ENCODE measurements at regions not wholly inside any gene's neighbourhood (a gene's known extent, or its start where the extent isn't known, plus 50 kb on each side); places are given as distances from the start of the nearest gene placed in this dataset.

GRCh38 chr1:104082221-104082620 lies 332.5 kb downstream of the AMY1C start:
- H3K27me3 ChIP-seq (ENCODE audit: control insufficient read depth in 1 of 2, insufficient read depth in 2 of 2, low read length in 2 of 2): no peaks in the 10 kb centered on the region
- no peaks in the 10 kb centered on the region for H3K9me3 ChIP-seq (ENCODE audit: control insufficient read depth in 2 of 2, low read length in 2 of 2)
- no peak overlapping the region for H3K27ac ChIP-seq (ENCODE audit: low read length)
- no peaks in the 10 kb centered on the region for H3K4me1 ChIP-seq (ENCODE audit: control insufficient read depth, insufficient read depth, low read length)
- no peak overlapping the region for H3K9ac ChIP-seq (ENCODE audit: low read length in 2 of 2)
- no peaks in the 10 kb centered on the region for H3K36me3 ChIP-seq (ENCODE audit: control insufficient read depth in 2 of 2, insufficient read depth in 2 of 2, low read length in 2 of 2)
- H3K4me3 ChIP-seq (ENCODE audit: low read length in 2 of 2): no peak overlapping the region

- H3K4me3 ChIP-seq (ENCODE audit: low read length in 2 of 2): no peak overlapping the region
- H3K36me3 ChIP-seq (ENCODE audit: control insufficient read depth in 2 of 2, insufficient read depth in 2 of 2, low read length in 2 of 2): no peaks in the 10 kb centered on the region
- H3K27ac ChIP-seq (ENCODE audit: low read length): no peak overlapping the region
- H3K27me3 ChIP-seq (ENCODE audit: control insufficient read depth in 1 of 2, insufficient read depth in 2 of 2, low read length in 2 of 2): no peaks in the 10 kb centered on the region
- no peaks in the 10 kb centered on the region for H3K4me1 ChIP-seq (ENCODE audit: control insufficient read depth, insufficient read depth, low read length)
- no peaks in the 10 kb centered on the region for H3K9me3 ChIP-seq (ENCODE audit: control insufficient read depth in 2 of 2, low read length in 2 of 2)
- no peak overlapping the region for H3K9ac ChIP-seq (ENCODE audit: low read length in 2 of 2)
Observed at GRCh38 chr1:104084380-104084779, 334.7 kb downstream of the AMY1C start.

DNA sequence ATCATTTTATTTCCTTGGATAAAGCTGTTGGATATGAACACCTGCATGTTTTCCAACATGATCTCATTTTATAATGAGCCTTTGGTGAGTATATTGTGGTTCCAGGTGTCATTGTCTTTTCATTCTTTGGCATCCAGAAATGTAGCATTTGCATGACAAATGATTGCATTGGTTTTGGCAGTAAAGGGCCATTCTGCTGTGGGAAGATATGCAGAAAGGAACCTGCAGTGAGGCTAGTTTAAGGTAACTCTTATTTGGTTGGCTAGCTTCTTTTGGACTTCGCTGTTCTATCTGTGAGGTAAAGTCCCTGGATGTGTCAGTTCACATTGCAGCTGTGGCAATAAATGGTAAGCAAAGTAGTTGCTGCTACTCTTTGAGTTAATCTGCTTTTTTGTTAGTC lies 343.0 kb downstream of the AMY1C start:
- Histone ChIP-seq H3K4me3 (ENCODE audit: low read length in 2 of 2) (no peak overlapping the region), H3K27me3 (ENCODE audit: control insufficient read depth in 1 of 2, insufficient read depth in 2 of 2, low read length in 2 of 2) (no peaks in the 10 kb centered on the region), H3K36me3 (ENCODE audit: control insufficient read depth in 2 of 2, insufficient read depth in 2 of 2, low read length in 2 of 2) (no peaks in the 10 kb centered on the region), H3K9ac (ENCODE audit: low read length in 2 of 2) (no peak overlapping the region), H3K9me3 (ENCODE audit: control insufficient read depth in 2 of 2, low read length in 2 of 2) (no peaks in the 10 kb centered on the region), H3K4me1 (ENCODE audit: control insufficient read depth, insufficient read depth, low read length) (no peaks in the 10 kb centered on the region), H3K27ac (ENCODE audit: low read length) (no peak overlapping the region)

DNA sequence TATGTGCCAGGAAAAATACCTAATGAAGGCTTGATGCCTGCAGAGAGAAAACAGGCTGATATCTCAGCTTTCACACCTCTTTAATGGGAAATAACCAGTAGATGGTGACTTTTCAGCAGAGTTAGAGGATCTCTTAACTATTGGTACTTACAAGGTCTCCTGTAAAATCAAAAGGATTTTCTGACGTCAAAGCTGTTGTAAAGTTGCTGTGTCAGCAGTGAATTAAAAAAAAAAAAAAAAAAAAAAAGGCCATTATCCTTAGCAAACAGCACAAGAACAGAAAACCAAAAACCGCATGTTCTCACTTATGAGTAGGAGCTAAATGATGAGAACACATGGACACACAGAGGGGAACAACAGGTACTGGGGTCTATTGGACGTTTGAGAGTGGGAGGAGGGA lies 349.1 kb downstream of the AMY1C start:
- H3K9ac ChIP-seq (ENCODE audit: low read length in 2 of 2): no peak overlapping the region
- no peak overlapping the region for H3K27ac ChIP-seq (ENCODE audit: low read length)
- H3K9me3 ChIP-seq (ENCODE audit: control insufficient read depth in 2 of 2, low read length in 2 of 2): no peaks in the 10 kb centered on the region
- H3K27me3 ChIP-seq (ENCODE audit: control insufficient read depth in 1 of 2, insufficient read depth in 2 of 2, low read length in 2 of 2): no peaks in the 10 kb centered on the region
- H3K4me3 ChIP-seq (ENCODE audit: low read length in 2 of 2): no peak overlapping the region
- no peaks in the 10 kb centered on the region for H3K36me3 ChIP-seq (ENCODE audit: control insufficient read depth in 2 of 2, insufficient read depth in 2 of 2, low read length in 2 of 2)
- no peaks in the 10 kb centered on the region for H3K4me1 ChIP-seq (ENCODE audit: control insufficient read depth, insufficient read depth, low read length)

DNA sequence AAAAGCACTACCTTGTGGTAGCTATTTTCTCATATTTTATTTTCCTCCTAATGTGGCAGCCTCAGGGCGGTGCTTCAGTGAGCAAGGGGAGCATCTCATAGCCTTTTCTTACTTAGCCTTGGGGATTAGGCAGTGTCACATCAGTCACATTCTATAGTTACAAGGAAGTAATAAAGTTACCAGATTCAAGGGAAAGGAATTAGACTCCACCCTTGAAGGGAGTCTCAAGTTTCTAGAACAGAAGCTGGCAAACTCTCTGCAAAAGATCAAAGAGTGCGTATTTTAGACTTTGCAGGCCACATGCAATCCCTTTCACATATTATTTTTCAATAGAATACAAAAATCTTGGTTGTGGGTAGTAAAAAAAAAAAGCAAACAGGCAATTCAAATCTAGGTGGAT lies 350.4 kb downstream of the AMY1C start:
- no peaks in the 10 kb centered on the region for H3K9me3 ChIP-seq (ENCODE audit: control insufficient read depth in 2 of 2, low read length in 2 of 2)
- H3K4me1 ChIP-seq (ENCODE audit: control insufficient read depth, insufficient read depth, low read length): no peaks in the 10 kb centered on the region
- no peak overlapping the region for H3K9ac ChIP-seq (ENCODE audit: low read length in 2 of 2)
- no peaks in the 10 kb centered on the region for H3K27me3 ChIP-seq (ENCODE audit: control insufficient read depth in 1 of 2, insufficient read depth in 2 of 2, low read length in 2 of 2)
- no peak overlapping the region for H3K4me3 ChIP-seq (ENCODE audit: low read length in 2 of 2)
- H3K27ac ChIP-seq (ENCODE audit: low read length): no peak overlapping the region
- H3K36me3 ChIP-seq (ENCODE audit: control insufficient read depth in 2 of 2, insufficient read depth in 2 of 2, low read length in 2 of 2): no peaks in the 10 kb centered on the region

GRCh38 chr1:104105465-104105864 lies 355.8 kb downstream of the AMY1C start:
- no peaks in the 10 kb centered on the region for H3K4me1 ChIP-seq (ENCODE audit: control insufficient read depth, insufficient read depth, low read length)
- H3K9ac ChIP-seq (ENCODE audit: low read length in 2 of 2): no peak overlapping the region
- H3K27ac ChIP-seq (ENCODE audit: low read length): no peak overlapping the region
- H3K9me3 ChIP-seq (ENCODE audit: control insufficient read depth in 2 of 2, low read length in 2 of 2): no peaks in the 10 kb centered on the region
- H3K36me3 ChIP-seq (ENCODE audit: control insufficient read depth in 2 of 2, insufficient read depth in 2 of 2, low read length in 2 of 2): no peaks in the 10 kb centered on the region
- no peak overlapping the region for H3K4me3 ChIP-seq (ENCODE audit: low read length in 2 of 2)
- no peaks in the 10 kb centered on the region for H3K27me3 ChIP-seq (ENCODE audit: control insufficient read depth in 1 of 2, insufficient read depth in 2 of 2, low read length in 2 of 2)

DNA sequence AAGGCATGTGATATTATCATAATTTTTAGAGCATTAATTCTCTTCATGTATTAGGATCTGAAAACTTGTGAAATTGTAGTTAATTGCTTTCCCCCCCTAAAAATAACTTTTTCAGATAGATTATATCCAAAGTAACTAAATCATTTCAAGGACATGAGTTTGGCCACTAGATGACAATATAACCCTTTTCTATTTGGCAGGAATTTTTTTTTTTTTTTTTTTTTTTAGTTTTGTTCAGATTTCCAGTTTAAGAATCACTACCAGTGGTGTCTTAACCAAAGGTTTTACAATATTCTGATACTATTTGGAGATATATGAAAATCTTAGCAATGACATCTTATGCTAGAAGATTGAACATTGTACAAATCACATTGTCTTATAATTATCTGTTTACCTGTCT lies 370.8 kb downstream of the AMY1C start:
- Histone ChIP-seq H3K9ac (ENCODE audit: low read length in 2 of 2) (no peak overlapping the region), H3K4me1 (ENCODE audit: control insufficient read depth, insufficient read depth, low read length) (no peaks in the 10 kb centered on the region), H3K27me3 (ENCODE audit: control insufficient read depth in 1 of 2, insufficient read depth in 2 of 2, low read length in 2 of 2) (no peaks in the 10 kb centered on the region), H3K36me3 (ENCODE audit: control insufficient read depth in 2 of 2, insufficient read depth in 2 of 2, low read length in 2 of 2) (no peaks in the 10 kb centered on the region), H3K9me3 (ENCODE audit: control insufficient read depth in 2 of 2, low read length in 2 of 2) (no peaks in the 10 kb centered on the region), H3K4me3 (ENCODE audit: low read length in 2 of 2) (no peak overlapping the region), H3K27ac (ENCODE audit: low read length) (no peak overlapping the region)

DNA sequence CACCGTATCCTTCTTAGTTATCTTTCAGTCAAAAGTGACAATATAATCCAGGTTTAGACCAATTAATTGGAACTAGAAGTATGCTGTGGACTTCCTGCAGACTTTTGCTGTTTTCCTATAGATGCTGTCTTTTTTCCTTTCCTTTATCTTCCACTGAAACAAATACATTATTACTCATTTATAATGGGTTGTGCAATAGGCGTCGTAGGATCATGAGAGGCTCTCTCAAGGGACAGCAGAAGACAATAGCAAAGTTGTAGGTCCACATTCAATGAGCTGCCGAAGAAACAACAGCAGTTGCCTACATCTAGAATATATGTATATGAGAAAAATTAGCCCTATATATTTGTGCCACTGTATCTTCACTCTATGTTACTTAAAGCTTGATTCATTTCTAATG lies 371.6 kb downstream of the AMY1C start:
- no peaks in the 10 kb centered on the region for H3K4me1 ChIP-seq (ENCODE audit: control insufficient read depth, insufficient read depth, low read length)
- H3K27ac ChIP-seq (ENCODE audit: low read length): no peak overlapping the region
- no peak overlapping the region for H3K4me3 ChIP-seq (ENCODE audit: low read length in 2 of 2)
- no peaks in the 10 kb centered on the region for H3K36me3 ChIP-seq (ENCODE audit: control insufficient read depth in 2 of 2, insufficient read depth in 2 of 2, low read length in 2 of 2)
- H3K9me3 ChIP-seq (ENCODE audit: control insufficient read depth in 2 of 2, low read length in 2 of 2): no peaks in the 10 kb centered on the region
- H3K9ac ChIP-seq (ENCODE audit: low read length in 2 of 2): no peak overlapping the region
- no peaks in the 10 kb centered on the region for H3K27me3 ChIP-seq (ENCODE audit: control insufficient read depth in 1 of 2, insufficient read depth in 2 of 2, low read length in 2 of 2)

GRCh38 chr1:104125266-104125665 lies 375.6 kb downstream of the AMY1C start:
- Histone ChIP-seq H3K36me3 (ENCODE audit: control insufficient read depth in 2 of 2, insufficient read depth in 2 of 2, low read length in 2 of 2) (no peaks in the 10 kb centered on the region), H3K9me3 (ENCODE audit: control insufficient read depth in 2 of 2, low read length in 2 of 2) (no peaks in the 10 kb centered on the region), H3K4me1 (ENCODE audit: control insufficient read depth, insufficient read depth, low read length) (no peaks in the 10 kb centered on the region), H3K27me3 (ENCODE audit: control insufficient read depth in 1 of 2, insufficient read depth in 2 of 2, low read length in 2 of 2) (no peaks in the 10 kb centered on the region), H3K4me3 (ENCODE audit: low read length in 2 of 2) (no peak overlapping the region), H3K9ac (ENCODE audit: low read length in 2 of 2) (no peak overlapping the region), H3K27ac (ENCODE audit: low read length) (no peak overlapping the region)

DNA sequence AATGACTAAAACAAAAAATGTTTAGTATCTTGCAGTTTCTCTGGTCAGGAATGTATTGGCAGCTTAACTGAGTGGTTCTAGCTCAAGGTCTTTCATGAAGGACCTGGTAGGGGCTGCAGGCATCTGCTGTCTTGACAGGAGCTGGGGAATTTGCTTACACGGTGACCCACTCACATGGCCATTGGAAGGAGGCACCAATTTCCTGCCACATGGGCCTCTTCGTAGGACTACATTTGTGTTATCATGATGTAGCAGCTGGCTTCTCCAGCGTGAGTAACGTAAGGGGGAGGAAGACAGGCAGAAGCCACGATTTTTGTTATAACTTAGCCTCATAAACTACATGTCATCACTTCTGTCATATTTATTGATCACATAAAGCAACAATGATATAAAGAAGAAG lies 376.3 kb downstream of the AMY1C start:
- Histone ChIP-seq H3K9ac (ENCODE audit: low read length in 2 of 2) (no peak overlapping the region), H3K27ac (ENCODE audit: low read length) (no peak overlapping the region), H3K9me3 (ENCODE audit: control insufficient read depth in 2 of 2, low read length in 2 of 2) (no peaks in the 10 kb centered on the region), H3K36me3 (ENCODE audit: control insufficient read depth in 2 of 2, insufficient read depth in 2 of 2, low read length in 2 of 2) (no peaks in the 10 kb centered on the region), H3K27me3 (ENCODE audit: control insufficient read depth in 1 of 2, insufficient read depth in 2 of 2, low read length in 2 of 2) (no peaks in the 10 kb centered on the region), H3K4me3 (ENCODE audit: low read length in 2 of 2) (no peak overlapping the region), H3K4me1 (ENCODE audit: control insufficient read depth, insufficient read depth, low read length) (no peaks in the 10 kb centered on the region)

DNA sequence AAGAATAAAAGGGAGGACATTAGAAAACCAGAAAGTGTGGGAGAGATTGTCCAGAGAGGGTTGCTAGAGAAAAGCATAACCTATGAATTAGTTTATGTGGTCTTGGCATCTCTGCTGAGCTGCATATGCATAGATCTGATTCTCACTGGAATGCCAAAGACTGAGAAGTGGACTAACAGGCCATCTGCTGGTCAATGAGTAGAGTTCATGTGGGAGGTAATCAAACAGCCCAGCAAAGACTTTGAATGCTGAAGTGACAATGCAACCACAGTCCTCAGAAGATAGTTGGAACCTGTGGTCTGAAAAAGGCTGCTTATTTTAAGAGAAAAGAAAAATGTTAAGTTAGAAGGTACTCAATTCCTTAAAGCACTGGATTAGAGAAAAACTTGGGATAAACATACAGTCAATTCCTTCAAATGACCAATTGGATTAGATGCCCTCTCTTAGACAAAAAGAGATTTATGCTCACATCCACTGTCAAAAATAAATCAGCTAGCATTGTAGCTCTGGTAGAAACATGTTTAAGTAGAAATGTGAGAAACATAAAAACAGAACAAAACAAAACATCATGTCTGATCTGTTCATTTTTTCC lies 382.8 kb downstream of the AMY1C start:
- Histone ChIP-seq H3K9me3 (ENCODE audit: control insufficient read depth in 2 of 2, low read length in 2 of 2) (peaks cover 0 to 2% of the 10 kb centered on the region in 2 donors), H3K36me3 (ENCODE audit: control insufficient read depth in 2 of 2, insufficient read depth in 2 of 2, low read length in 2 of 2) (no peaks in the 10 kb centered on the region), H3K4me3 (ENCODE audit: low read length in 2 of 2) (no peak overlapping the region), H3K27ac (ENCODE audit: low read length) (no peak overlapping the region), H3K4me1 (ENCODE audit: control insufficient read depth, insufficient read depth, low read length) (no peaks in the 10 kb centered on the region), H3K9ac (ENCODE audit: low read length in 2 of 2) (no peak overlapping the region), H3K27me3 (ENCODE audit: control insufficient read depth in 1 of 2, insufficient read depth in 2 of 2, low read length in 2 of 2) (no peaks in the 10 kb centered on the region)

All from stomach smooth muscle (tissue), 2 donors.